ENCODE measurements at regions not wholly inside any gene's neighbourhood (a gene's known extent, or its start where the extent isn't known, plus 50 kb on each side); places are given as distances from the start of the nearest gene placed in this dataset.

- Histone ChIP-seq H3K9me3 (ENCODE audit: control insufficient read depth in 1 of 2, insufficient read depth in 1 of 2, low read length in 2 of 2) (no peaks in the 10 kb centered on the region), H3K27ac (ENCODE audit: low read depth in 1 of 2, low read length in 2 of 2) (no peak overlapping the region), H3K27me3 (ENCODE audit: control insufficient read depth in 1 of 2, insufficient read depth in 2 of 2, low read length in 2 of 2) (no peaks in the 10 kb centered on the region), H3K36me3 (ENCODE audit: insufficient read depth, low read length) (no peaks in the 10 kb centered on the region), H3K4me1 (ENCODE audit: insufficient read depth, low read length) (peaks cover 6% of the 10 kb centered on the region), H3K4me3 (ENCODE audit: low read length) (no peak overlapping the region)
- DNase-seq (no peak), ATAC-seq (ENCODE audit: poor library complexity) (no peak)
- ChIA-PET POLR2A (no interaction called here), CTCF (interaction anchor here (1.5 kb wide), 1 partner anchor 11 kb away, joined by 5 read pairs; no protein-coding TSS in a partner anchor)
- Mint-ChIP-seq H3K27ac (no peak overlapping the region), H3K4me1 (ENCODE audit: low read depth) (peaks cover 12% of the 10 kb centered on the region), H3K36me3 (ENCODE audit: low read depth) (no peaks in the 10 kb centered on the region), H3K9me3 (peaks cover 5% of the 10 kb centered on the region), H3K27me3 (peaks cover 11% of the 10 kb centered on the region), H3K4me3 (no peak overlapping the region)
- intact Hi-C loops (cut with DNase I, micrococcal nuclease) = no loop called here
- no peak for TF ChIP-seq CTCF (IDR thresholded peaks at IDR 0.05)
Measured at GRCh38 chr1:232722626-232723025, 82.6 kb upstream of the MAP10 start.

GRCh38 chr1:232725305-232726047 is 79.7 kb upstream of the MAP10 start:
- Mint-ChIP-seq H3K27me3 (peaks cover 8% of the 10 kb centered on the region), H3K4me3 (no peak overlapping the region), H3K36me3 (ENCODE audit: low read depth) (no peaks in the 10 kb centered on the region), H3K9me3 (no peaks in the 10 kb centered on the region), H3K4me1 (ENCODE audit: low read depth) (peaks cover 12% of the 10 kb centered on the region), H3K27ac (no peak overlapping the region)
- no peak for TF ChIP-seq CTCF (IDR thresholded peaks at IDR 0.05)
- ChIA-PET CTCF (no interaction called here), POLR2A (no interaction called here)
- no peaks in the 10 kb centered on the region for H3K36me3 ChIP-seq (ENCODE audit: insufficient read depth, low read length)
- H3K27me3 ChIP-seq (ENCODE audit: control insufficient read depth in 1 of 2, insufficient read depth in 2 of 2, low read length in 2 of 2) = no peaks in the 10 kb centered on the region
- H3K4me1 ChIP-seq (ENCODE audit: insufficient read depth, low read length) = peaks cover 6% of the 10 kb centered on the region
- no peak overlapping the region for H3K4me3 ChIP-seq (ENCODE audit: low read length)
- no peaks in the 10 kb centered on the region for H3K9me3 ChIP-seq (ENCODE audit: control insufficient read depth in 1 of 2, insufficient read depth in 1 of 2, low read length in 2 of 2)
- peak in 1 of 14 experiments; percentile 20 for DNase-seq
- no peak for ATAC-seq (ENCODE audit: poor library complexity)
- intact Hi-C loops (cut with DNase I, micrococcal nuclease) = no loop called here
- no peak overlapping the region for H3K27ac ChIP-seq (ENCODE audit: low read depth in 1 of 2, low read length in 2 of 2)

- no peaks in the 10 kb centered on the region for H3K36me3 ChIP-seq (ENCODE audit: insufficient read depth, low read length)
- ChIA-PET POLR2A (no interaction called here), CTCF (no interaction called here)
- no peak for DNase-seq
- TF ChIP-seq CTCF (IDR thresholded peaks at IDR 0.05) = no peak
- Mint-ChIP-seq H3K9me3 (no peaks in the 10 kb centered on the region), H3K4me1 (ENCODE audit: low read depth) (peaks cover 12% of the 10 kb centered on the region), H3K36me3 (ENCODE audit: low read depth) (no peaks in the 10 kb centered on the region), H3K27me3 (peaks cover 4% of the 10 kb centered on the region), H3K4me3 (no peak overlapping the region), H3K27ac (no peak overlapping the region)
- H3K4me3 ChIP-seq (ENCODE audit: low read length) = no peak overlapping the region
- no peak for ATAC-seq (ENCODE audit: poor library complexity)
- intact Hi-C loops (cut with DNase I, micrococcal nuclease) = no loop called here
- H3K9me3 ChIP-seq (ENCODE audit: control insufficient read depth in 1 of 2, insufficient read depth in 1 of 2, low read length in 2 of 2) = no peaks in the 10 kb centered on the region
- no peak overlapping the region for H3K27ac ChIP-seq (ENCODE audit: low read depth in 1 of 2, low read length in 2 of 2)
- H3K4me1 ChIP-seq (ENCODE audit: insufficient read depth, low read length) = peaks cover 6% of the 10 kb centered on the region
- no peaks in the 10 kb centered on the region for H3K27me3 ChIP-seq (ENCODE audit: control insufficient read depth in 1 of 2, insufficient read depth in 2 of 2, low read length in 2 of 2)
Measured at GRCh38 chr1:232726048-232726779, 79.0 kb upstream of the MAP10 start.
